ENCODE measurements at regions not wholly inside any gene's neighbourhood (a gene's known extent, or its start where the extent isn't known, plus 50 kb on each side); places are given as distances from the start of the nearest gene placed in this dataset.

DNA sequence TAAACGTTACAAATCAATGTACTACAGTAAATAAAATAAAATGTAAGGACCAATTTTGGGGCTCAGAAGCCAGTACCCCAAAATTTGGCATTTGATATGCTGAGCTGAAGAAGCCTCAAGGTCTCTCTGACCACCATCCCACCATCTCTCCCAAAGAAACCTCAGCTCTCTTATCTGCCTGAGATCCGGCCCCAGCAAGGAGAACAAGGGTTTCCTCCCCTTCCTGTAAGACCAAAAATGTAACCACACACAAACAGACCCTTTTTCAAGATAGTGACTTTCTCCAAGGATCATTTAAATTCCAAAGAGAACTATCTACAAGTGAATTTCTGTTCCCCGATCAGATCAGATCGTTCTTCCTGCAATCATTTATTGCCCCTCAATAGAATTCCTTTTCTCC is 68.1 kb upstream of the SLC45A1 start:
- TF ChIP-seq EZH2 (IDR thresholded peaks at IDR 0.05; ENCODE audit: low read length, missing control alignments) = no peak
- TF ChIP-seq, protein P1, sequence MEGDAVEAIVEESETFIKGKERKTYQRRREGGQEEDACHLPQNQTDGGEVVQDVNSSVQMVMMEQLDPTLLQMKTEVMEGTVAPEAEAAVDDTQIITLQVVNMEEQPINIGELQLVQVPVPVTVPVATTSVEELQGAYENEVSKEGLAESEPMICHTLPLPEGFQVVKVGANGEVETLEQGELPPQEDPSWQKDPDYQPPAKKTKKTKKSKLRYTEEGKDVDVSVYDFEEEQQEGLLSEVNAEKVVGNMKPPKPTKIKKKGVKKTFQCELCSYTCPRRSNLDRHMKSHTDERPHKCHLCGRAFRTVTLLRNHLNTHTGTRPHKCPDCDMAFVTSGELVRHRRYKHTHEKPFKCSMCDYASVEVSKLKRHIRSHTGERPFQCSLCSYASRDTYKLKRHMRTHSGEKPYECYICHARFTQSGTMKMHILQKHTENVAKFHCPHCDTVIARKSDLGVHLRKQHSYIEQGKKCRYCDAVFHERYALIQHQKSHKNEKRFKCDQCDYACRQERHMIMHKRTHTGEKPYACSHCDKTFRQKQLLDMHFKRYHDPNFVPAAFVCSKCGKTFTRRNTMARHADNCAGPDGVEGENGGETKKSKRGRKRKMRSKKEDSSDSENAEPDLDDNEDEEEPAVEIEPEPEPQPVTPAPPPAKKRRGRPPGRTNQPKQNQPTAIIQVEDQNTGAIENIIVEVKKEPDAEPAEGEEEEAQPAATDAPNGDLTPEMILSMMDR (conservative IDR thresholded peaks at IDR 0.05 in 1 of 2, IDR thresholded peaks at IDR 0.05 in 1 of 2; ENCODE audit: low read depth in 1 of 2, low read length in 2 of 2) = no peak
